Pancreas (tissue), 10 donors: ENCODE measurements at regions not wholly inside any gene's neighbourhood (a gene's known extent, or its start where the extent isn't known, plus 50 kb on each side); places are given as distances from the start of the nearest gene placed in this dataset.

Source experiments
- ATAC-seq, 4 donors: fragments of 200-7000 bp; cut with Tn5 transposase; one replicate each; pipeline versions ENCODE4 v1.8.0 to v1.9.1; 2020; ENCODE audit warnings: mild to moderate bottlenecking in 4 of 4, moderate library complexity in 4 of 4
- DNase-seq, 6 donors: peaks; one replicate each; pipeline ENCODE4 v3.0.0-alpha.2; 2020
- FAIRE-seq: peaks from 2 replicates; lab custom pipeline; 2012; peaks lifted over from hg19 to GRCh38; lab: Jason Lieb, UNC
- H3K27ac ChIP-seq, 4 donors: fragments of 200-600 bp; sonication (generic); 1 replicate in 3 of 4; 2 replicates in 1 of 4; pipeline versions ENCODE4 v1.5.0 to v1.8.0; 2020
- H3K27me3 ChIP-seq, 4 donors: fragments of 200-600 bp; one replicate each; pipeline ENCODE4 v1.8.0; 2021
- H3K36me3 ChIP-seq, 3 donors: fragments of 200-600 bp; sonication (generic) in 1 of 3; one replicate each; pipeline versions ENCODE4 v1.5.0 to v1.8.0; 2020 to 2021
- H3K4me1 ChIP-seq, 3 donors: fragments of 200-600 bp; one replicate each; pipeline ENCODE4 v1.8.0; 2021
- H3K4me3 ChIP-seq, 4 donors: fragments of 200-600 bp; sonication (generic) in 2 of 4; one replicate each; pipeline versions ENCODE4 v1.5.0 to v1.8.0; 2020 to 2021
- H3K9me3 ChIP-seq, 4 donors: fragments of 200-600 bp; one replicate each; pipeline ENCODE4 v1.8.0; 2021
- CTCF ChIP-seq, 4 donors: fragments of 200-600 bp; sonication (generic) in 3 of 4; IDR thresholded peaks; one replicate each; pipeline versions ENCODE4 v1.5.0 to v1.8.0; 2021; ENCODE audit warnings: antibody characterized with exemption in 4 of 4
- WGBS, 2 donors: extraction: QIAGEN DNeasy Blood & Tissue Kit; methylation state at CpG; one replicate each; pipeline ENCODE4 v1.1.7; 2013; 5-methylcytosine and 5-hydroxymethylcytosine counted together
- intact Hi-C, 3 donors: fragments of 100-400 bp; cut with DNase I; formaldehyde crosslinking; loops; one replicate each; pipeline versions ENCODE4 v1.11.1 to v1.14.2; 2022
- donor health status: healthy with polysubstance abuse.
- donor health status: DM: no; HTN: no; CAD: no; lungs with moderate emphysema.
- donor health status: DM: no; HTN: no; CAD: no.
- donor health status: control.
- donor health status: control.
- donor health status: Bipolar disorder and iron deficiency.
- donor health status: DM: yes; HTN: yes; CAD: no.
- donor health status: DM: no; HTN: no; CAD: no.
- donor health status: DM: no; HTN: no; CAD: no.
- donor health status: DM: yes; HTN: yes; CAD: no.

GRCh38 chr5:8570528-8570927 lies 701.6 kb downstream of the MTRR start:
- ATAC-seq (no peak), DNase-seq (no peak), FAIRE-seq (no peak)
- Histone ChIP-seq H3K27me3 (no peaks in the 10 kb centered on the region), H3K27ac (no peak overlapping the region), H3K4me3 (no peak overlapping the region), H3K36me3 (no peaks in the 10 kb centered on the region), H3K4me1 (no peaks in the 10 kb centered on the region), H3K9me3 (no peaks in the 10 kb centered on the region)
- no peak for TF ChIP-seq CTCF (IDR thresholded peaks at IDR 0.05)
- intact Hi-C loops, result no loop called here
- 51 to 57% methylated on average over 3 of the region's 3 CpGs for WGBS, 2 donors

- Histone ChIP-seq H3K27me3 (no peaks in the 10 kb centered on the region), H3K27ac (no peak overlapping the region), H3K4me3 (no peak overlapping the region), H3K9me3 (no peaks in the 10 kb centered on the region), H3K4me1 (no peaks in the 10 kb centered on the region), H3K36me3 (no peaks in the 10 kb centered on the region)
- TF ChIP-seq CTCF (IDR thresholded peaks at IDR 0.05), result no peak
- intact Hi-C loops, result no loop called here
- FAIRE-seq (no peak), DNase-seq (no peak), ATAC-seq (no peak)
- 67 to 74% methylated on average over 10 of the region's 10 CpGs for WGBS, 2 donors
These were observed 707.2 kb downstream of the MTRR start for GRCh38 chr5:8576178-8576577.

- intact Hi-C loops, result no loop called here
- 62 to 73% methylated on average over 3 of the region's 3 CpGs for WGBS, 2 donors
- Histone ChIP-seq H3K4me1 (no peaks in the 10 kb centered on the region), H3K9me3 (no peaks in the 10 kb centered on the region), H3K36me3 (no peaks in the 10 kb centered on the region), H3K27me3 (no peaks in the 10 kb centered on the region), H3K27ac (no peak overlapping the region), H3K4me3 (no peak overlapping the region)
- FAIRE-seq, result no peak
- DNase-seq, result no peak
- no peak for TF ChIP-seq CTCF (IDR thresholded peaks at IDR 0.05)
- ATAC-seq, result no peak
These were observed 708.8 kb downstream of the MTRR start for GRCh38 chr5:8577792-8578191.

- no peak overlapping the region for H3K4me3 ChIP-seq
- H3K36me3 ChIP-seq, result no peaks in the 10 kb centered on the region
- no peaks in the 10 kb centered on the region for H3K9me3 ChIP-seq
- intact Hi-C loops, result no loop called here
- no peaks in the 10 kb centered on the region for H3K4me1 ChIP-seq
- H3K27ac ChIP-seq, result no peak overlapping the region
- 51 to 62% methylated on average over 4 of the region's 4 CpGs for WGBS, 2 donors
- no peaks in the 10 kb centered on the region for H3K27me3 ChIP-seq
- no peak for DNase-seq
- FAIRE-seq, result no peak
- no peak for TF ChIP-seq CTCF (IDR thresholded peaks at IDR 0.05)
- ATAC-seq, result no peak
These were observed 711.4 kb downstream of the MTRR start for GRCh38 chr5:8580298-8580697.

GRCh38 chr5:8581047-8581446 lies 712.1 kb downstream of the MTRR start:
- H3K9me3 ChIP-seq, result no peaks in the 10 kb centered on the region
- intact Hi-C loops, result no loop called here
- FAIRE-seq (no peak), DNase-seq (no peak), ATAC-seq (no peak)
- no peak overlapping the region for H3K27ac ChIP-seq
- H3K36me3 ChIP-seq, result no peaks in the 10 kb centered on the region
- H3K4me1 ChIP-seq, result no peaks in the 10 kb centered on the region
- WGBS, 2 donors, result 51 to 73% methylated on average over 2 of the region's 2 CpGs
- TF ChIP-seq CTCF (IDR thresholded peaks at IDR 0.05), result no peak
- H3K27me3 ChIP-seq, result no peaks in the 10 kb centered on the region
- no peak overlapping the region for H3K4me3 ChIP-seq
